ENCODE measurements at regions not wholly inside any gene's neighbourhood (a gene's known extent, or its start where the extent isn't known, plus 50 kb on each side); places are given as distances from the start of the nearest gene placed in this dataset.
"Not testable (repeated sequence)": the region's sequence is repeated elsewhere in the genome, so short reads cannot be mapped to it uniquely, and the experiment has no call there.

DNA sequence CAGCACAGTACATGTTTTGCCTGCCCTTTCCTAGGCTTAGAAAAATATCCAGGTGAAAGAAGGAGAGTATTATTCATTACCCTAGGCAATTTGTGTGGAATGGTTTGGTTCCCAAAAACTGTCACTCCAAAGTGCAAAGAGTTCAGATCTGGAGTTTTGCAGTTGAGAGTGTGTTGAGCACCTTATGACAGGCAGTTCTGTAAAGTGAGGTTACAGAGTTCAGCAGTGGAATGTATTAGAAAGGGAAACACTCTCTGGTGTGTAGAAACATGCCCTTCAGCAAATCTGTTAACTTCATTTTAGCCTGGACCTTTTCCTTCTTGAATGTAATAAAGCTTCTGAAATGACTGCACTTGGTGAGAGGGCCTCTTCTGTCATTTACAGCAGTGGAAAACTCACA, 154.0 kb upstream of the SSTR1 start:
- DNase-seq (ENCODE audit: low read depth, low spot score) = no peak

DNA sequence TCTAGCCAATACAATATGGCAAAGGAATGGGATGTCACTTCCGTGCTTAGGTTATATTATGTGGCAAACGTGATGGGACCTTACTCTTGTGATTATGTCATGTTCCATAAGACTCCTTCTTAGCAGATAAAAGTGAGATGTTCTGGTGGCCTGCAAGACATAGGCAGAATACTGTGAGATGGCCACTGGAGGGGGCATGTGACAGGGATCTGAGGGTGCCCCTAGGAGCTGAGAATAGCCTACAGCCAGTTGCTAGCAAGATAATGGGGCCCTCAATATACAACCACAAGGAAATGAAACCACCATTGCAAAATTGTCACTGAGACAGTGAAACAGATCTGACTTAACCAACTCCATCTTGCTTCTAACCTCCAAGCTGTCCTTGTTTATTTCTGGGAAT, 151.4 kb upstream of the SSTR1 start:
- DNase-seq (ENCODE audit: low read depth, low spot score) = no peak

DNA sequence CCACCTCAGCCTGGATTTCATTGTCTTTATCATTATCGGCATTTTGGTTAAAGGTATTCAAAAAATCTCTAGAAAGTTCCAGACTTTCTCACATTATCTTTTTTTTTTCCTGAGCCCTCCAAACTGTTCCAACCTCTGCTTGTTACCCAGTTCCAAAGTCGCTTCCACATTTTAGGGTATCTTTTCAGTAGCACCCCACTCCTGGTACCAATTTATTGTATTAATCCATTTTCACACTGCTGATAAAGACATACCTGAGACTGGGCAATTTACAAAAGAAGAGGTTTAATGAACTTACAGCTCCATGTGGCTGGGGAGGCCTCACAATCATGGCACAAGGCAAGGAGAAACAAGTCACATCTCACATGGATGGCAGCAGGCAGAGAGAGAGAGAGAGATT, 145.5 kb upstream of the SSTR1 start:
- not testable (repeated sequence) for DNase-seq (ENCODE audit: low read depth, low spot score)

DNA sequence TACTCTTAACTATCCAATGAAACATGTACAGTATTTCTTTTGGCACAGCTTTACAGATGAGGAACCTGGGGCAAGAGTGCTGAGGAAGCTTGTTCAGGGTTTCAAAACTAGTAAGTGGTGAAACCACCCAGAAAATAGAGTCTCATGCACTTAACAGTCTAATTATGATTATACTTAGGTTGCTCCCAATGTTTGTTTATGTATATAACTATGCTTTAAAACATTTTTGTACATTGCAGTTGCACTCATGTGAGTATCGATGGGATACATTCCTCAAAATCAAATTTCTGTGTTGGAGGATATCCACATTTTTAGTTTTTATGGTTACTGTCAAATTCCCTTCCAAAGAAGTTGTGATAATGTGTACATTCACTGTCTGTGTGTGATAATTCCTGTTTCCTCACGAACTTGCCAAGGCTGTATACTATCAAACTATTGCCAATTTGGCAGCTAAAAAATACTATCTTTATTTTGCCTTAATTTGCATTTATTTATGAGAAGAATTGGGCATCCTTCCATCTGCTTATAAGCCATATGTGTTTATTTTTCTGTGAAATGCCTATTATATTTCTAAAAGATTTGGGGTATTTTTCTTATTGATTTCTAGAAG, 143.9 kb upstream of the SSTR1 start:
- no peak for DNase-seq (ENCODE audit: low read depth, low spot score)

GRCh38 chr14:38065106-38065762, 142.5 kb upstream of the SSTR1 start:
- DNase-seq (ENCODE audit: low read depth, low spot score) = peak; percentile 44

GRCh38 chr14:38070061-38070588, 137.6 kb upstream of the SSTR1 start:
- DNase-seq (ENCODE audit: low read depth, low spot score) = no peak

DNA sequence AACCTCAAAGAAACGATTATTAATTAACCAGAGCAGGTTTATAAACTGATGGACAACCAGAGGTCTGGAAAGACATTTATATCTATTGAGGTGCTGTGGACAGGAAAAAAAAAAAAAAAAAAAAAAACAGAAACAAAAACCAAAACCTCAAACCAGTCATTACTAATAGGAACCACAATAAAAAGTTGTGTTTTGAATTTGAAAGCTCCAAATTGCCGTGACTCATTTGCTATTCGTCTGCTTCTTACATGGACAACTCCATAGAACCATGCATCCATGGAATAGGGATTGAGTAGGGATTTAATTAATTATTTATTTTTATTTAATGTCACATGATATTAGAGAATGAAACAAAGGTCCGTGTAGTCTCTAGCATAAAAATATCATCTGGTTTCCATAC, 134.1 kb upstream of the SSTR1 start:
- DNase-seq (ENCODE audit: low read depth, low spot score) = no peak

DNA sequence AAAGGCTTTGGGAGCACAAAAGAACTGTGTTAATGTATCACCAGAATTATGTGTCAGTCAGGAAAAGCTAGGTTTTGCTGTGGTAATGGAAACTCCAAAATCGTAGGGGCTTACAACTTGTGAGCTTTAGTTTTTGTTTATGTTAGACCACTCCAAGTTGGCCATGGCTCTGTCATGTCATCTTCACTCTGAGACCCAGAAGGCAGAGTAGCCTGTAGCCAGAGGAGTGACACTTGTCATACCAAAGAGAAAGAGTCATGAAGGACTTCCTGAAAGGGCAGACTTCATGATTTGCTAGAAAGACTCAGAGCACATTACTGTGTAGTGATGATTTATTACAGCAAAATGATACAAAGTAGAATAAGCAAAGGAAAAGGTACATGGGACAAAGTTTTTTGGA, 133.6 kb upstream of the SSTR1 start:
- no peak for DNase-seq (ENCODE audit: low read depth, low spot score)

- DNase-seq (ENCODE audit: low read depth, low spot score) = no peak
These were observed 132.9 kb upstream of the SSTR1 start for GRCh38 chr14:38074754-38075153.

- DNase-seq (ENCODE audit: low read depth, low spot score) = no peak
These were observed 129.3 kb upstream of the SSTR1 start for GRCh38 chr14:38078393-38078792.

DNA sequence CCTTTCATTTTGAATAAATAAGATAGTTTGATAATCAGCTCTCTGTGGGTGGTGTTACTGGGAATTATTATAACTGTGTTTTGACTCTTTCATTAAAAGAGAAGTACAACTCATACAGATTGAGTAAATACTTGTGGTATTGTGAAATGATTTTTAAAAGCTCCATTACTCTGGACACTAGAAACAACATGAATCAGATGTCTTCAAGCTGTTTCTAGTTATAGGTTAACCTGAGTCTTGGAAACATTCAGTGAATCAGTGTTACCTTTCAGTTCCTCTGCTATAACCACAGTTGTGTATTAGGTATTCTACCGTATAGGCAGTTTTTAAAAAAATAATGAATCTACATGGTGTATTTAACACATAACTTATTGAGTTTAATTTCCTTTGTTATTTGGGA, 128.4 kb upstream of the SSTR1 start:
- DNase-seq (ENCODE audit: low read depth, low spot score) = no peak

DNA sequence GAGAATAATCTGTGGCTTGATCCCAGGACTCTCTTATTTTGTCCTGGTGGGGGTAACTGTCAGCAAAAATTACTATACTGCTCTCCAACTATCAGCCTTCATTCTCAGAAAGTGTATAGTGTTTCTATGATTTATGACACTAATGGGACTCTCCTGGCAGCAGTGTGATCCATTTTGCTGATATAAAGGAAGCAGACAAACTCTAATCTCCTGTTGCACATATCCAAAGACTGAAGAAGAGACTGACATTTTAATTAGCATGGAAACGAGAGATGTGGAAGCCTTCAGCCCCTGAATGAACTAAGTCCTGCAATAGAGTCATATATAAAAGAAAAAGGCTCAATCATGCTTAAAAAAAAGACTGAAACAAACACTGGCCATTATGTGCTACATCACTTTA, 127.8 kb upstream of the SSTR1 start:
- DNase-seq (ENCODE audit: low read depth, low spot score) = no peak

- no peak for DNase-seq (ENCODE audit: low read depth, low spot score)
These were observed 127.0 kb upstream of the SSTR1 start for GRCh38 chr14:38080696-38081095.

- no peak for DNase-seq (ENCODE audit: low read depth, low spot score)
These were observed 124.7 kb upstream of the SSTR1 start for GRCh38 chr14:38083039-38083438.

- no peak for DNase-seq (ENCODE audit: low read depth, low spot score)
These were observed 118.6 kb upstream of the SSTR1 start for GRCh38 chr14:38089123-38089522.

DNA sequence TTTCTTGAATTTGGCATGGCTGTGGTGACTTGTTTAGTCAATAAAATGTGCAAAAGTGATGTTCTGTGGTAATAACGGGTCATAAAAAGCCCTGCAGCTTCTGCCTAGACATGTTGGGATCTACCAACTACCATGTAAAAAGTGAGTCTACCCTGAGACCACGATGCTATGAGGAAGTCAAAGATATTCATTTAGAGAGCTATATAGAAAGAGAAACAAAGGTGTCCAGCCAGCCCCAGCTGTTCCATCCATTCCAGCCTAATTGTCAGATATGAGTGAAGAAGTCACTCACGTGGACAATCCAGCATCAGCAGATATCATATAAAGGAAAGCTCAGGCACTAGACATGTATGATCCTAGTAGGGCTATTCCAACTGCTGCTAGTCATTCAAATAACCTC, 117.2 kb upstream of the SSTR1 start:
- DNase-seq (ENCODE audit: low read depth, low spot score) = no peak

DNA sequence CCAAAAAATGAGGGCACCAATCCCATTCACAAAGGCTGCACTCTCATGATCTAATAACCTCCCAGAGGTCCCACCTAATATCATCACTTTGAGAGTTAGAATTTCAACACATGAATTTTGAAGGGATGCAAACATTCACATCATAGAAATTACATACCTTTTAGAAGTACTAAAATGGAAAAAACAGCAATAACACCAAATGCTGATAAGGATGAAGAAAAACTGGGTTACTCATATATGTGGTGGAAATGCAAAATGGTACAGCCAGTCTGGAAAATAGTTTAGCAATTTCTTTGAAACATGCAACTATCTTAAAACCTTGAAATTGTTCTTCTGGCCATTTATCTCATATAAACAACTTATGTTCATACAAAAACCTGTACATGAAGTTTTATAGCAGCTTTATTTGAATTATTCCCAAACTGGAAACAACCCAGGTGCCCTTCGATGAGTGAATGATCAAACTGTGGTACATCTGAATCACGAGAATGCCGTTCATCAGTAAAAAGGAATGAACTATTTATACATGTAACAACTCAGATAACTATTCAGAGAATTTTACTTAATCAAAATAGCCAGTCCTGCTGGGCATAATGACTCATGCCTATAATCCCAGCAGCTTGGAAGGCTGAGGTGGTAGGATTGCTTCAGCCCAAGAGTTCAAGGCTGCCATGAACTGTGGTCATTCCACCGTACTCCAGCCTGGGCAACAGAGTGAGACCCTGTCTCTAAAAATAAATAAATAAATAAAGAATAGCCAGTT, 109.4 kb upstream of the SSTR1 start:
- DNase-seq (ENCODE audit: low read depth, low spot score) = no peak

GRCh38 chr14:38101679-38102078, 106.0 kb upstream of the SSTR1 start:
- DNase-seq (ENCODE audit: low read depth, low spot score) = no peak

GRCh38 chr14:38103542-38104225, 104.0 kb upstream of the SSTR1 start:
- DNase-seq (ENCODE audit: low read depth, low spot score) = no peak

DNA sequence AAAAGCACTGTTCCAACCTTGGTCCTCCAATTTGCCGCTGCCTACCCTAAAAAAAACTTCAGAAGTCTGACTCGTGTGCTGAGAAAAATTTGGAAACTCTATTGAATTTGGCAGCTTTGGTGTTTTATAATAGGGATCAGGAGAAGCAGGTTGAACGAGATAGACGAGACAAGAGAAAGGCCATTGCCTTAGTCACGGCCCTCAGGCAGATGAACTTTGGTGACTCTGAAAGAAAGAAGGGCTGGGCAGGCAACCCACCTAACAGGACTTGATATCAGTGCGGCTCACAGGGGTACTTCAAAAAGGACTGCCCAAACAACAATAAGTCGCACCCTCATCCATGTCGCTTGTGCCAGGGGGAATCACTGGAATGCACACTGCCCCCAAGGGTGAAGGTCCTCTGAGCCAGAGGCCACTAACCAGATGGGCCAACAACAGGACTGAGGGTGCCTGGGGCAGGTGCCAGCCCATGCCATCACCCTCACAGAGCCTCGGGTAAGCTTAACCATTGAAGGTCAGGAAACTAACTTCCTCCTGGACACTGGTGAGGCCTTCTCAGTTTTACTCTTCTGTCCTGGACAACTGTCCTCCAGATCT, 102.5 kb upstream of the SSTR1 start:
- no peak for DNase-seq (ENCODE audit: low read depth, low spot score)

- no peak for DNase-seq (ENCODE audit: low read depth, low spot score)
These were observed 100.5 kb upstream of the SSTR1 start for GRCh38 chr14:38107216-38107631.

GRCh38 chr14:38108681-38109080, 99.0 kb upstream of the SSTR1 start:
- DNase-seq (ENCODE audit: low read depth, low spot score) = no peak
